Right ventricle myocardium superior (tissue), 1 donor: ENCODE measurements at regions not wholly inside any gene's neighbourhood (a gene's known extent, or its start where the extent isn't known, plus 50 kb on each side); places are given as distances from the start of the nearest gene placed in this dataset. TPM values are rescaled to one million over a fixed set of nuclear protein-coding genes. Genes with fewer than 3 reads are reported as not detected.

Experiments
- ATAC-seq: fragments of 200-7000 bp; cut with Tn5 transposase; one replicate; pipeline ENCODE4 v1.9.1; 2020; ENCODE audit warnings: mild to moderate bottlenecking; ENCODE audit not compliant: poor library complexity
- DNase-seq: peaks from one replicate; pipeline ENCODE4 v3.0.0-alpha.2; 2020
- intact Hi-C: fragments of 100-400 bp; cut with DNase I; formaldehyde crosslinking; loops from one replicate; pipeline ENCODE4 v1.11.2; 2022
- microRNA-seq: library from miRNA; unstranded; fragments of <30 nt; microRNA quantifications from one replicate; pipeline ENCODE4 v1.2.0, GENCODE V29; 2020
- donor health status: DM: no; HTN: yes; CAD: no; lungs with severe emphysema.

DNA sequence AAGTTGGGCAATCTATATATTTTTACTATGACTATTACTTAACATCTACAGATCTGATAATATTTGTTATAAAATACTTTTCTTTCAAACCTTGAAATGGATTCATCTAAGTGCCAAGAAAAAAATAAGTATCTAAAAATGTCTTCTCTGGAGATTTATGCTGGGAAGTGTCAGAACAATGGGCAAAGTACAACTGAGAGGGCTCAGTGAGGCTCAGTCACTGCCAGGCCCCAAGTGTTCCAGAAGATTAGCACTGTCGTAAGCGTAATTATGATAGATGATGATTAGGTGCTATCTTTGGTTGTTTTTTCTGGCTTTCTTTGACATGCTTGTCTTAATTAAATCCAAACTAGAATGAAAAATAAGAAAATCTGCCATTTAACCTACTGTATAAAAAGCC, 72.2 kb upstream of the ADAMTS19 start:
- DNase-seq = no peak
- intact Hi-C loops = no loop called here
- ATAC-seq = no peak

- no peak for DNase-seq
- no peak for ATAC-seq
- intact Hi-C loops = no loop called here
Measured at GRCh38 chr5:129392681-129393080, 67.4 kb upstream of the ADAMTS19 start.

GRCh38 chr5:129395247-129395646, 64.9 kb upstream of the ADAMTS19 start:
- ATAC-seq (no peak), DNase-seq (no peak)
- intact Hi-C loops = no loop called here

DNA sequence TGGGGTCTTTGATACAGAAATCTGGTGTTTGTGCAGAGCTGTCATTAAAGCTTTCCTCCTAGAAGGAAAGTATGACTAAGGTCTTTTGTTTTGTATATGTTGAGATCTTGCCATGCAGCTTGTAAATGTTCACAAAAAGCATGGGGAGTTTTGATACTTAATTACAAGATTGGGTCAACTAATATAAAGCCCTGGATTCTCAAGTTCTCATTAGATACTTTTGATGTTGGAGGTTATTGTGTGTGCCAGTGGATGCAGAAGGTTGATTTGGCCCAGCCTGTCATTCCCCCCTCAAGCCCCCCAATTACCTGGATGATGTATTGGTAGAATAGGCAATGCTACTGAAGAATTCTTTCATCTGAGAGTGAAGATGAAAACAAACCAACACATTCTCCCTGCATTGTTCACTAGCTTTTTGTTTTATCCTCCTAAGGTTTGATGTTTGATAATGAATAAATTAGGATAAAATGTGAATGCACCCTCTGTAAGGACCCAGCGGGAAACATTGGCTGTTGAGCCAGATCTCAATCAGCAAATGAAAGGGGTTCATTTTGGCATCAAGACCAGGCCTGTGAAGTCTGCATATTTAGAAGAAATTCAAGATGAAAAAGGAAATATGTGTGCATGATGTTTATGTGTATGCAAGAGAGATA, 61.9 kb upstream of the ADAMTS19 start:
- DNase-seq (no peak), ATAC-seq (no peak)
- intact Hi-C loops = no loop called here

GRCh38 chr5:129399069-129399468, 61.0 kb upstream of the ADAMTS19 start:
- intact Hi-C loops = no loop called here
- DNase-seq (no peak), ATAC-seq (no peak)

DNA sequence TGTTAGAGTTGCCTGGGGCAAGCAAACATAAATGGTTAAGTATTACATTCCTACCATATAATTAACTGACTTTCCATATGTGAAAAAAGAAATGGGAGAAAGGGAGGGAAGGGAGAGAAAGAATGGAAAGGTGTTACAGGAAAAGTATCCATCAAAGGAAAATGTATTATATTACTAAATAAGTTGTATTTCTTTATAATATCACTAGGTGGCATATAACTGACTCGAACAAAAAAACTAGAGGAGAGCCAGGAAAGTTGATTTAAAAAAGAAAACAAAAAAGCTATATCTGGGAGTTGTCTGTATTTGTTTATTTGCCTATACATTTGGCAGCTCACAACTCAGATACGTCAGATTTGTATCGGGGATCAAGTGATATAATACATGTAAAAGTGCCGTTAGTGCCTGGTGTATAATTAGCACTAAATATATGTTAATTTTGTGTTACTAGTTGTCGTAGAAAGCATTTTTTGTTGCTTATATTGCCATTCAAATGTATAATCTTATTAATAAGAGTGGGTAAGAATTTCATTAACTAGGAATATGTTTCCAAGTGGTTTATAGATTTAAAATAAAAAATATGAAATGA, 59.6 kb upstream of the ADAMTS19 start:
- ATAC-seq (no peak), DNase-seq (no peak)
- intact Hi-C loops = no loop called here

DNA sequence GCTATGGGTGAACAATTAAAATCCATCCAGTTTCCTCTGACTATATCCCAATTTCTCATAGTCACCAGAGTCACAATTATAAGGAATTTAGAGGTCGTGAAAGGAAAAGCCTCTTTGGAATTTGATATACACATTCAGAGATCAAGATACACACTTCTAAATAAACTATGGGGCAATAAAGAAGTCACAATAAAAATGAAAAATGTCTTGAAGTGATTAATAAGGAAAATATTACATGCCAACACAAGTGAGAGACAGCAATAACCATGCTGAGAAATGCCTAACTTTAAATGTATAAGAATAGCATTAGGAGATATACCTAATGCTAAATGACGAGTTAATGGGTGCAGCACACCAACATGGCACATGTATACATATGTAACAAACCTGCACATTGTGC, 54.9 kb upstream of the ADAMTS19 start:
- intact Hi-C loops = no loop called here
- ATAC-seq (no peak), DNase-seq (no peak)

DNA sequence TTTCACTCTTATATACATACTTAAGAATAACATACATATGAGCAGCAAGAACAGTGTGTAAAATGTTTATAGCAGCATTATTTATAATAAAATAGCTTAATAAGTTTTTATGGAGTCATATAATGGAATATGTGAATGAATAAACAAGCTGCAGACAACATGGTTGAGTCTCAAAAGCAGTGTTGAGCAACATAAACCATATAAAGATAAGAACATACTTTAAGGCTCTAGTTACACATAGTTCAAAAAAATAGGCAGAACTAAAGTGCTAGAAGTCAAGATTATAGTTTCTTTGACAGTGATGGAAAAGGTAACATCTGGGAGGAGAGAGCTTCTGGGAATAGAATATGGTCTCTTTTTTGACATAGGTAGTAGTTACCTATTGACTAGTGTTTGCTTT, 53.7 kb upstream of the ADAMTS19 start:
- no peak for ATAC-seq
- intact Hi-C loops = no loop called here

More for the DNA sequence above, 53.7 kb upstream of the ADAMTS19 start:
- no peak for DNase-seq

Small RNA genes lying in the stretch of these regions (microRNA-seq; reads per million reads assigned to microRNA genes)
- not detected for gene MIR4460
